ENCODE measurements at regions not wholly inside any gene's neighbourhood (a gene's known extent, or its start where the extent isn't known, plus 50 kb on each side); places are given as distances from the start of the nearest gene placed in this dataset.
A peak's percentile ranks its signal among the peaks of the same experiment; 100 is the strongest.

DNA sequence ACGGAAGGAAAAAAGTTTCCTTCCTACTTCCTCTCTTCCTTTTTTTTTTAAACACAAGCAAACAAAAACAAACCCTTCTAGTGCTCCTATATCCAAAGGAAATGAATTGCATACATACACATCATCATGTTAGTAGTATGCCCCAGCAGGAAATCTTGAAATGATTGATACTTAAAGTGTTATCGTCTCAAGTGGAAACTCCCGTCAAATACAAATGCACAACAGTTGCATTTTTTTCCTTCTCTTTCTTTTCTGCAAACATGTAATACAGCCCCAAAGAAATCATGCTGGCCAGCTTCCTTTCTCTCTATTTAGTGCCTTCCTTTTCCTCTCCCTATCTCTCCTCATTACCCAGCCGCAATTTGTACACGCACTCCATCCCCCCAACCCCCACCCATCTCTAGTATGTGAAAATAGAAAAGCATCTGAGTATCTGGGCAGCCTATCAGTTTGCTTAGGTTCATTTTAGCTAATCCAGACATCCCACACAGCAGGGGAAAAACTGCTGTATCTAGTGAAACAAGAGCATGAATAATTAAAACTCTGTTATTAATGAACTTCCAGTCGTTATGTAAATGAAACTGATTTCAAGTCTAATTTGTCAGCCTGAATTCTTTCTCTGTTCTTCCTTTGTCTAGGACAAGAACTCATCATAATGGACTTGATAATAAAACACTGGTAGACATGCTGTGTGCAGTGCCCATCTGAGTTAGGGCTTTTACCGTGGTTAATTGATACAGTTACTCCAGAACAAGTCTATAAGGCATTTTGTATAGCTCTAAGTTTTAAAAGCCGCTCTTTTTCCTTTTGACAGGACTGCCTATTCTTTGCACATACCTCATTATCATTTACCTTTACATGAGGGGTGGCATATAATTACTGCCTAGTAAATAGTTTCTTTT is 336.5 kb upstream of the ADGRL2 start:
- H3K9me3 Mint-ChIP-seq: peaks cover 0 to 10% of the 10 kb centered on the region in 2 donors
- ATAC-seq (no peak), DNase-seq (ENCODE audit: low spot score in 2 of 2) (no peak)
- peaks cover 0 to 10% of the 10 kb centered on the region in 2 donors for H3K36me3 Mint-ChIP-seq
- H3K27ac Mint-ChIP-seq: no peak overlapping the region

DNA sequence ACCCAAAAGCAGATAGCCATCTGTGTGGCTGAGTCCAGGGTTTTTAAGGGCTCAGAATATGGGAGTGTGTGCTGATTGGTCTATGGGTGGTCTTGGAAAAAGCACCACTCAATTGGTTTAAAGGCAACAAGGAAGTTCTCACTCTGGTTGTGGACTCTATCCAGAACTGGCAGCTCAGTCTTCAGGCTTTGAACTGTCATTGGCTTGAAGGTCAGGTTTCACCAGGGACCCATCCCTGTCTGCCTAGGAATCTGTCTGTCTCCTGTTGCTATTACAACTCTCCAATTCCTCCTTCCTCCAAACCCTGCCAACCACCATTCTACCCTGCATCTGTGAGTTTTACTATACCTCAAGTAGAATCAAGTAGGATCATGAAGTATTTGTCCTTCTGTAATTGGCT is 341.7 kb upstream of the ADGRL2 start:
- Mint-ChIP-seq H3K27ac (no peak overlapping the region), H3K9me3 (peaks cover 0 to 14% of the 10 kb centered on the region in 2 donors), H3K36me3 (peaks cover 0 to 4% of the 10 kb centered on the region in 2 donors)
- ATAC-seq (no peak), DNase-seq (ENCODE audit: low spot score in 2 of 2) (no peak)

DNA sequence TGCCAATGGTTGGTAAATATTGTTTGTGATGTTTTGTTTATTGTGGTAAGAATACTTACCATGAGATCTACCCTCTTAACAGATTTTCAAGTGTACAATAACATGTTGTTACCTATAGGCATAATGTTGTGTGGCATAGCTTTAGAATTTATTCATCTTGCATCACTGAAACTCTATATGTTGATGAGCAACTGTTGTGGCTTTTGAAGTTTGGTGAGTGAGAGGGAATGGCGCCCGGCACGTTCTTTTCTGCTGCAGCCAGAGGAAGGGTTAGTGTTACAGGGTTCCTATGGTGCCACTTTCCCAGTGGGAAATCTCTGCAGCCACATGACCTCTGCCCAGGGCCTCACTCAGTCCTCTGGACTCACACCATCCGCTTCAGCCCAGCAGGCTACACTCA is 342.5 kb upstream of the ADGRL2 start:
- no peak for ATAC-seq
- Mint-ChIP-seq H3K9me3 (peaks cover 0 to 11% of the 10 kb centered on the region in 2 donors), H3K36me3 (peaks cover 0 to 4% of the 10 kb centered on the region in 2 donors), H3K27ac (no peak overlapping the region)
- DNase-seq (ENCODE audit: low spot score in 2 of 2): no peak

DNA sequence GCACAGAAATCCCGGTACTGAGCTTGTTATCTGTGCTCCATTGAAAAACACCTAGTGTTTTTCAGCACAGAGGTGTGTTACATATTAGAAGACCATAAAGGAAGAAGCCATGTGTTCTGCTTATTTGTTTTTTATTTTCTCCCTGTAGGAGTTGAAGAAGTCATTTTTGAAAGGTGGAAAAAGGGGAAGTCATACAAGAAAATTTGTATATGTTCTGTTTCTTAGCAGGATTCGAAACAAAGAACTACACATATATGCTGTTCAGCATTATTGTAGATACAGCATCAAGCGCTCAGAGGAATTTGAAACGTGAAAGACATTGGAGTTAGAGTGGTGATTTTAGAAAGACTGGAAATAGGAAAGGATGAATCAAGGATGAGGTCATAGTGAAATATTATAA is 345.3 kb upstream of the ADGRL2 start:
- ATAC-seq: no peak

DNA sequence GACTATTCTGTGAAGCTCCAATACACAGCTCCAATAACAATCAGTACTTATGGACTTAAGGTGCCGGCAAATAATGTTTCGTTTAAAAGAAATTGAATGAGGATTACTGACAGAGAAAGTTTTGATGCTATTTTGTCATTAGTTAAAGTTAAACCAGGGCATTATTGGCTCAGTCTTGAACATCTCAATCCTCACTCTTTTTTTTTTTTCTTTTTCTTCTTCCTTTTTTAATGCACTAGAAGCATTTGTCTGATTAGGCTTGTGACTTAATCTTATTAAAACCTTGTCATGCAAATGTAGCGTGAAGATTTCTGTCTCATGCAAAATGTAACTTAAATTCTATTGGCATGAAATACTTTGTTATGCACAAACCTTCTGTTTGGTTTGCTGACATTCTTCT is 346.8 kb upstream of the ADGRL2 start:
- H3K9me3 Mint-ChIP-seq: peaks cover 3 to 11% of the 10 kb centered on the region in 2 donors
- H3K36me3 Mint-ChIP-seq: no peaks in the 10 kb centered on the region
- ATAC-seq (no peak), DNase-seq (ENCODE audit: low spot score in 2 of 2) (no peak)
- H3K27ac Mint-ChIP-seq: no peak overlapping the region

More for the DNA sequence above, 345.3 kb upstream of the ADGRL2 start:
- peaks cover 3 to 11% of the 10 kb centered on the region in 2 donors for H3K9me3 Mint-ChIP-seq
- no peak overlapping the region for H3K27ac Mint-ChIP-seq
- H3K36me3 Mint-ChIP-seq: no peaks in the 10 kb centered on the region
- DNase-seq (ENCODE audit: low spot score in 2 of 2): no peak

DNA sequence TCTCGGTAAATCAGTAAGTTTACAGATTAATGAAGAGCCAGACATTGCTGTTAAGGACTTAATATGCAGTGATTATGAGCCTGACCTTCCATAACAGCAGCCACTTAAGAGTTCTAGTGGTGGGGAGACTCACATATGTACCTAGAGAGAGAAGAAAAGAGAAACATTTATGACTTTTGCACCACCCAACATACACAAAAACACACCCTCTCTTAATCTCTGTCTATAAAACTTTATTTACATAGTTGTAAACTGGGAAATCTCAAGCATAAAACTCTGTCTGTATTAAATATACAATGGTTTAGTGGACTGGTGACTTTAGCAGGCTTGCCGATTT is 347.4 kb upstream of the ADGRL2 start:
- H3K36me3 Mint-ChIP-seq: no peaks in the 10 kb centered on the region
- ATAC-seq: no peak
- no peak for DNase-seq (ENCODE audit: low spot score in 2 of 2)
- H3K27ac Mint-ChIP-seq: no peak overlapping the region
- H3K9me3 Mint-ChIP-seq: peaks cover 3 to 10% of the 10 kb centered on the region in 2 donors

DNA sequence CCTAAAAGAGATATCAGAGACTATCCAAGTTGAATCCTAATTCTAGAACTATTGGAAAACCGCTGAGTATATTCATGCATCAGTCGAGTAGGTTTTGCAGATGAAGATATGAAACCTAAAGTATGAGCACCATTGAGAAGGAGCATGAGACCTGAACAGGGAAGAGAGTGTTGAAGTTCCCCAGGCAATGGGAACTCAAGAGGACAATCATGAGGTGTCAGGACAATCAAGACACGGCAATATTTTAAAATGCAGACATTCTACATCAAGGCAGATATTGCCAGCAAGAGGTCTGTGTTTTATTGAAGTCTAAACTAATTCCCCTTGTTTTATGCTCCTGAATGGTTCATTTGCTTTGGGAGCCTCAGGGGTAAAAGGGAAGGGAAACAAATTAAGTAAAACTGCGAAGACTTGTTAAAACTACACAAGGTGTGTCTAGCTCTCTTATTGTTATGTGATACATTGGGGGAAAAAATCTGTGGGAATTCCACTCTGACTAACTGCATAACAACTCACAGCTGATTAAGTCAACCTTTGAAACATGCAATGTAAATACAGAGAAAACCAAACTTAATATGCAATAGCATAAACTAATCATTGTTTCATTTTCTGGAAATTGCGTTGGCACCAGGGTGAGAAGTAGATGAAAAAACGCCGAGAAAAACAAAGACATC is 347.9 kb upstream of the ADGRL2 start:
- Mint-ChIP-seq H3K9me3 (peaks cover 3 to 7% of the 10 kb centered on the region in 2 donors), H3K36me3 (no peaks in the 10 kb centered on the region), H3K27ac (no peak overlapping the region)
- no peak for ATAC-seq
- DNase-seq (ENCODE audit: low spot score in 2 of 2): no peak

DNA sequence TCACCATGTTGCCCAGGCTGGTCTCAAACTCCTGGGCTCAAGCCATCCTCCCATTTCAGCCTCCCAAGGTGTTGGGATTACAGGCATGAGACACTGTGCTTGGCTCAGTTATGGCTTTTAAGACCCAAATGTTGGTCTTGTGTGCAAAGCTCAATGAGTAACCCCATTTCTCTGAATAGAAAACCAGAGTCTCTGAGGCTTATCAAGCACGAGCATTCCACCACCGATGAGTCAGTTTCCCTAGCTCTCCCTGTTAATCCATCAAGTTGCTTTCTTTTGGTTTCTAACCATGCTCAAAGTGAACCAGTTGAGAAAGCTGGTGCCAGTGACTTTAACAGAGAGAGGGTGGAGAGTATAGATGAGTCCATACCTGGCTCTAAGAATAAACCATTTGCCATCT is 350.9 kb upstream of the ADGRL2 start:
- ATAC-seq (no peak), DNase-seq (ENCODE audit: low spot score in 2 of 2) (no peak)
- no peak overlapping the region for H3K27ac Mint-ChIP-seq
- H3K36me3 Mint-ChIP-seq: no peaks in the 10 kb centered on the region
- H3K9me3 Mint-ChIP-seq: peaks cover 3% of the 10 kb centered on the region in 2 donors

DNA sequence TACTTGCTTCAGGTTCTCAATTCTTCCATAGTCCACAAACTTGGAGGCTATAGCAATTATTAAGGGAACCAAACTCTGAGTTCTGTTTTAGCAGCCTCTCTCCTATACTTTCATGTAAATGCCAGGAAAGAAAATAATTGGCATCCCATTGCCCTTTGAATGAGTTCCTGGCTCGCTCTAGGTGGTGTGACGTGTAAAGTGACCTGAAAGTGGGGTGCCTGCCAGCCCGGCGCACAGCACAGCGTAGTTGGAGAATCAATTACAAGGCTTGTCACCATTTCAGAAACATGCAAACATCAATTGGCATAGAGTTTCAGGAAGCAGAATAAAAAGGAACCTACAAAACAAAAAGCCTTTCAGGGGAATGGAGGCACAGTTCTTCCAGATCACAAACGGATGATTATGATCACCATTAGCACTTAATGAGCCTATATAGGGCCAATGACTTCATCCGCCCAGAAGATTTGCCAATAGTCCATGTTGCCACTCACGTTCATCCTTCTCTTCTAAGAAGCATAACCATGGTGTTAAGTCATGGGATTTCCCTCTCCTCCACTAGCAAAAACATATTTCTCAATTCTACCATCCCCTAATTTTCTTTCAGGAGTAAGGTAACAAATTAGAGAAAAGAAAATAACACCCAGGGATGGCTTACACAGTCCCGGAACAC is 354.6 kb upstream of the ADGRL2 start:
- Mint-ChIP-seq H3K36me3 (no peaks in the 10 kb centered on the region), H3K27ac (no peak overlapping the region), H3K9me3 (no peaks in the 10 kb centered on the region)
- DNase-seq (ENCODE audit: low spot score in 2 of 2) (no peak), ATAC-seq (no peak)

DNA sequence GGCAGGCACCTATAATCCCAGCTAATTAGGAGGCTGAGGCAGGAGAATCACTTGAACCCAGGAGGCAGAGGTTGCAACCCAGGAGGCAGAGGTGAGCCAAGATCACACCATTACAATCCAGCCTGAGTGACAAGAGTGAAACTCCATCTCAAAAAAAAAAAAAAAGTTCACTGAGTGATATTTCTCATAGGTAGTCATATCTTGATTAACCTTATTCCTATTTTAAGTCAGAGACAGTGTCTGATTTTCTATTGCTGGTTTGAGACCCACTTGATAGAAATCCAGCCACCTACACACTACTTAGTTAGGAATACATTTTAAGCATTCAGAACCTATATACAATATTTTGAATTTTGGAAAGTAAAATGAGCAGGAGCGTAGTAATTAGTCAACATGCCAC is 357.4 kb upstream of the ADGRL2 start:
- H3K9me3 Mint-ChIP-seq: peaks cover 5% of the 10 kb centered on the region in 2 donors
- ATAC-seq (peak in 1 of 2 donors; percentile 38), DNase-seq (ENCODE audit: low spot score in 2 of 2) (no peak)
- H3K36me3 Mint-ChIP-seq: no peaks in the 10 kb centered on the region
- H3K27ac Mint-ChIP-seq: no peak overlapping the region

DNA sequence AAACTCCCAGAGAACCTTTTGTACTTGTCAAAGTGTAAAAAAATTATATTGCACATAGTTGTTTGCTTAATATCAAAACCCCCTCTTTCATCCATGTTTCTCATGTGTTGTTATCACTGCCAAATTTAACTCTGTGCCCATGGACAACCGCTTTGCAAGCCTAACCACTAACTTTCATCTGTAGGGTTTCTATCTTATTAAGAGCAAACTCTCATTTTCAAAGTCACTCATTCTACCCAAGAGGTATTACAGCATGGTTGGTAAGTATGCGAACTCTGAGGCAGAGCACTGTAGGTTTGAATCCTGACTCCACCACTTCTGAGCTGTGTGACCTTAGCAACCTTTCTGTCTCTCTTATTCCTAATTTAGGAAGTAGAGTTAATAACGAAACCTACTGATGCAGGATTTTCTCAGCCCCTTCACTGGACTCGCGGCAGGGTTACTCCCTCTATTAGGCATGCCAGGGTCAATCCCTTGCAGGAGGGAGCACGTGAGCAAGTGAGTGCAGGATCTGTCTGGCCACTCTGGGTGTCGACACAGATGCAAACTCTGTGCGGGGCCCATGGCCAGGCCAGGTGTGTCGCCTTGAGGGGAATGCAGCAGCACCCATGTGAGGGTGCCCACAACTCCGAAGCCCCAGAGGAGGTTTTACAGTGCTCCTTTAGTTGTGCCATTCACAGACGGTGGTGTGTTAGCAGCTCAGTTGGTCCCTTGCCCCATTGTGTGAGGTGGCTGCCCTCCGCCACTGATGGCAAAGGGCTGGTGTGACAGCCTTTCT is 361.5 kb upstream of the ADGRL2 start:
- H3K27ac Mint-ChIP-seq: no peak overlapping the region
- H3K36me3 Mint-ChIP-seq: no peaks in the 10 kb centered on the region
- H3K9me3 Mint-ChIP-seq: peaks cover 5% of the 10 kb centered on the region in 2 donors
- ATAC-seq (no peak), DNase-seq (ENCODE audit: low spot score in 2 of 2) (no peak)

DNA sequence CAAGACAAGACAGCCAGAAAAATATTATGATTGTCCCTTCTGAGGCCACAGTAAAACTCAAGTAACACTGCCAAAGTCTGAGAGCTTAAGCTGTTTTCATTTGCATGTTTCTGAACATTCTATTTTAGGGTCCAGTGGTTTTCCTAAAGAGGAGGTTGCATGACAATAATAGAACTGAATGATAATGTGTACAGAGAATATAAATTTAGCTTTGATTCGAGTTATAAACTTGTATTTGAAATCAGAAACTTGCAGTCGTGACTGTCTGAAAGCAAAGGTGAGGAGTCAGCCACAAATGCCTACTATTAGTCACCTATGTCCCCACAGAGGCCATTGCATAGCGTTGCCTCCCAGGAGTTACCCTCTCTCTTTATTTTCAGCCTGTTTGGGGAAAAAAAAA is 363.1 kb upstream of the ADGRL2 start:
- Mint-ChIP-seq H3K27ac (no peak overlapping the region), H3K36me3 (no peaks in the 10 kb centered on the region), H3K9me3 (peaks cover 5% of the 10 kb centered on the region in 2 donors)
- ATAC-seq (no peak), DNase-seq (ENCODE audit: low spot score in 2 of 2) (no peak)

DNA sequence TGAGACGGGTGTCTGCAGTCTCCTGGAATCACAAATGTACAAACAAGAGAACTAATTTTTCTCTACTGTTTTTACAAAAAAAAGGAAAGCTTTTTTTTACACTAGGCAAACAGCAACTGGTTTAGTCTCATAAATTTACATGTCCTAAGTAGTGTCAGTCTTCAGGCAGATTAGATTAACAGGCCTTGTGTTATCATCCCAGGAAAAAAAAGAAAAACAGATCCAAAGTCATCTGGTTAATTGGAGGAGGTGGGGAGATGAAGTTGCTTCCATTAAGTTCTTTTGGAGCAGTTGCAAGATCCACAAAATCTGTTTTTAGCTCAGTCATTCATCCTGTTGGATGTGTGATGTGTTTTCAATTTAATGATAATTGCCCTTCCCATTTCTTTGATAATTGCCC is 363.5 kb upstream of the ADGRL2 start:
- H3K27ac Mint-ChIP-seq: no peak overlapping the region
- H3K36me3 Mint-ChIP-seq: no peaks in the 10 kb centered on the region
- DNase-seq (ENCODE audit: low spot score in 2 of 2) (no peak), ATAC-seq (no peak)
- peaks cover 5% of the 10 kb centered on the region in 2 donors for H3K9me3 Mint-ChIP-seq

DNA sequence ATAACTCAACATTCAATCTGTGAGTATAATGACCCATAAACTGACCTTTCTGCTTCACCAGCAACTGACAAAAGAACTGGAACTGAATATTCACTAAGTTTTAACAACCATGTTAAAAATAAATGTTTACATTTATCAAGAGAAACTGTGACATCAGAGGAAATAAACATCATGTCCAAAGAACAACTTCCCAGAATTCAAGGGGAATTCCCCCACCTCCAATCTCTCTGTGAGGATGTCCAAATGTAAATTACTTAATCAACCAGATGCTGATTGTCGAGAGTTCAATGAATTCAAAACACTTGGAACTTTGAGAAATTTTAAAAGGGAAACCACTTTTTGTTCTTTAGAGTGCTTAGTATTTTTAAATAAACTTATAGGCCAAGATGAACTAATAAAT is 365.6 kb upstream of the ADGRL2 start:
- ATAC-seq (no peak), DNase-seq (ENCODE audit: low spot score in 2 of 2) (no peak)
- H3K9me3 Mint-ChIP-seq: no peaks in the 10 kb centered on the region
- H3K36me3 Mint-ChIP-seq: no peaks in the 10 kb centered on the region
- no peak overlapping the region for H3K27ac Mint-ChIP-seq

DNA sequence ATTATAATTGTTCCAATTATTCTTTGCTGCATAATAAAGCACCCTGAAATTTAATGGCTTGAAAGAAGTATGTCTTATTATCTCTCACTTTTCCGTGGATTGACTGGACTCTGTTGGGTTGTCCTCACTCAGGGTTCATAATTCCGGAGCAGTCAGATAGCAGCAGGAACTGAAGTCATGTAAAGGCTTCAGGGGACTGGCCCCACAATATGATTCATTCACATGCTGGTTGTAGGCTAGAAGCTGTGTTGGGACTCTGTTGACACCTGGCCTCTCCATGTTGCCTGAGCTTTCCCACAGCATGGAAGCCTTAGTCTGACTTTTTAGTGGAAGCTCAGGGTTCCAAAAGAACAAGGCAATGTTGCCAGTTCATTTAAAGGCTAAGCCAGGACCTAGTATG is 367.1 kb upstream of the ADGRL2 start:
- H3K36me3 Mint-ChIP-seq: no peaks in the 10 kb centered on the region
- ATAC-seq: no peak

DNA sequence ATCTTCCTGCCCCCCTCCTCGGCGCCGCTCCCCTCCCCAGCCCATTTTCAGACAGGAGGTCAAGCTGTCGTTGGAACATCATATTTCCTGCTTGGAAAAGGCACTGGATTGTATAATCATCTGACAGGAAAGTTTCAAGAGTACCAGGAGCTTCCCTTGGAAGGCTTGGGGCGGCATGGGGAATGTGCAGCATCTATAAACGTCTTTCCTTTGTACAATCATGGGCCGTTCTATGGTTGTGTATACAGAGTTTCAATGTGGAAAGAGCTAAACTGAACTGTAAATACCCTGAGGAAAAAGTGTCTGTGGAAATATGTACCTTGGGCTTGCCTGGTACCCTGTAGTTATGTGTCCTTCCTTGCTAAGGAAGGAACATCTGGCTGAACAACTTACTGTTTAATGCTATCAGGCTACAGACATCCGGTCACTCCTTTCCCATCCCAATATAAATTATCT is 368.1 kb upstream of the ADGRL2 start:
- no peaks in the 10 kb centered on the region for H3K9me3 Mint-ChIP-seq
- ATAC-seq (no peak), DNase-seq (ENCODE audit: low spot score in 2 of 2) (no peak)
- H3K27ac Mint-ChIP-seq: no peak overlapping the region
- H3K36me3 Mint-ChIP-seq: no peaks in the 10 kb centered on the region

More for the DNA sequence above, 367.1 kb upstream of the ADGRL2 start:
- Mint-ChIP-seq H3K9me3 (no peaks in the 10 kb centered on the region), H3K27ac (no peak overlapping the region)
- DNase-seq (ENCODE audit: low spot score in 2 of 2): no peak

DNA sequence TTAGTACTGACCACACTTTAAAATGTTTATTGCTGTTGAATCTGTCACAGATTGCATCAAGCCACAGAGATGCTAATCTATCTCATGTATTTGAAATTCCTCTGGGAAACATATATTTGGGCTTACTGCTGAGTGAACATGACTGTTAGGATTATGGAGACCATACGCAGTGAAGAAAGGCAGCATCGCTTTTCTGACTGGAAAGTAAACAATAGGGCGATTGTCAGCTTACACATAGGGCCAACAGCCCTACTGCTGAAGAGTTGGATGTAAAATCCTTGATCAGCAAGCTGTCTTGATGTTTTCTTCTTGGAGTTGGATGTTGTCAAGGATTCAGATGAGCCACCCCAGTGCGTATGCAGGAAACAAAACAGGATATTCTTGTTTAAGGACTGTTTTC is 368.7 kb upstream of the ADGRL2 start:
- ATAC-seq (no peak), DNase-seq (ENCODE audit: low spot score in 2 of 2) (no peak)
- no peaks in the 10 kb centered on the region for H3K36me3 Mint-ChIP-seq

More for the DNA sequence above, 368.7 kb upstream of the ADGRL2 start:
- no peak overlapping the region for H3K27ac Mint-ChIP-seq
- H3K9me3 Mint-ChIP-seq: peaks cover 0 to under 1% of the 10 kb centered on the region in 2 donors

Measured in activated naive CD4-positive, alpha-beta T cell treated with anti-CD3 and anti-CD28 coated beads, Interleukin-2, amount 50 U/mL, for 72 hours (primary cell).